ENCODE measurements at regions not wholly inside any gene's neighbourhood (a gene's known extent, or its start where the extent isn't known, plus 50 kb on each side); places are given as distances from the start of the nearest gene placed in this dataset.

- Mint-ChIP-seq H3K4me3 (ENCODE audit: unreplicated experiment) (no peak overlapping the region), H3K9me3 (ENCODE audit: unreplicated experiment) (peaks cover 11% of the 10 kb centered on the region), H3K27me3 (ENCODE audit: unreplicated experiment) (peaks cover 8% of the 10 kb centered on the region)
Observed at GRCh38 chr2:128710729-128711128, 392.1 kb upstream of the HS6ST1 start.

GRCh38 chr2:128714285-128714684, 395.6 kb upstream of the HS6ST1 start:
- no peak for TF ChIP-seq CTCF (IDR thresholded peaks at IDR 0.05; ENCODE audit: partially characterized antibody, unreplicated experiment)
- H3K9me3 Mint-ChIP-seq (ENCODE audit: unreplicated experiment) = peaks cover 4% of the 10 kb centered on the region
- H3K27ac Mint-ChIP-seq (ENCODE audit: unreplicated experiment) = no peak overlapping the region
- no peak for DNase-seq
- H3K27me3 Mint-ChIP-seq (ENCODE audit: unreplicated experiment) = peaks cover 5% of the 10 kb centered on the region
- no peak overlapping the region for H3K4me3 Mint-ChIP-seq (ENCODE audit: unreplicated experiment)
- peaks cover 15% of the 10 kb centered on the region for H3K4me1 Mint-ChIP-seq (ENCODE audit: low read depth, unreplicated experiment)
- H3K36me3 Mint-ChIP-seq (ENCODE audit: unreplicated experiment) = peaks cover 14% of the 10 kb centered on the region

More at GRCh38 chr2:128710729-128711128, 392.1 kb upstream of the HS6ST1 start:
- Mint-ChIP-seq H3K36me3 (ENCODE audit: unreplicated experiment) (peaks cover 21% of the 10 kb centered on the region), H3K4me1 (ENCODE audit: low read depth, unreplicated experiment) (peaks cover 11% of the 10 kb centered on the region), H3K27ac (ENCODE audit: unreplicated experiment) (no peak overlapping the region)
- no peak for DNase-seq
- no peak for TF ChIP-seq CTCF (IDR thresholded peaks at IDR 0.05; ENCODE audit: partially characterized antibody, unreplicated experiment)

- Mint-ChIP-seq H3K4me1 (ENCODE audit: low read depth, unreplicated experiment) (peaks cover 15% of the 10 kb centered on the region), H3K9me3 (ENCODE audit: unreplicated experiment) (peaks cover 4% of the 10 kb centered on the region), H3K4me3 (ENCODE audit: unreplicated experiment) (no peak overlapping the region), H3K27me3 (ENCODE audit: unreplicated experiment) (peaks cover 4% of the 10 kb centered on the region), H3K27ac (ENCODE audit: unreplicated experiment) (no peak overlapping the region), H3K36me3 (ENCODE audit: unreplicated experiment) (peaks cover 11% of the 10 kb centered on the region)
- no peak for DNase-seq
- no peak for TF ChIP-seq CTCF (IDR thresholded peaks at IDR 0.05; ENCODE audit: partially characterized antibody, unreplicated experiment)
Observed at GRCh38 chr2:128714851-128715312, 396.2 kb upstream of the HS6ST1 start.

- no peak for TF ChIP-seq CTCF (IDR thresholded peaks at IDR 0.05; ENCODE audit: partially characterized antibody, unreplicated experiment)
- Mint-ChIP-seq H3K27ac (ENCODE audit: unreplicated experiment) (peak overlapping the region; percentile 12), H3K4me3 (ENCODE audit: unreplicated experiment) (peak overlapping the region; percentile 13), H3K9me3 (ENCODE audit: unreplicated experiment) (peaks cover 4% of the 10 kb centered on the region), H3K27me3 (ENCODE audit: unreplicated experiment) (peaks cover 4% of the 10 kb centered on the region), H3K36me3 (ENCODE audit: unreplicated experiment) (peaks cover 7% of the 10 kb centered on the region), H3K4me1 (ENCODE audit: low read depth, unreplicated experiment) (peaks cover 15% of the 10 kb centered on the region)
- no peak for DNase-seq
Observed at GRCh38 chr2:128715360-128715759, 396.7 kb upstream of the HS6ST1 start.

GRCh38 chr2:128716299-128716721, 397.6 kb upstream of the HS6ST1 start:
- no peak overlapping the region for H3K27ac Mint-ChIP-seq (ENCODE audit: unreplicated experiment)
- no peak for DNase-seq
- no peak overlapping the region for H3K4me3 Mint-ChIP-seq (ENCODE audit: unreplicated experiment)
- peaks cover 15% of the 10 kb centered on the region for H3K4me1 Mint-ChIP-seq (ENCODE audit: low read depth, unreplicated experiment)
- peaks cover 5% of the 10 kb centered on the region for H3K36me3 Mint-ChIP-seq (ENCODE audit: unreplicated experiment)
- TF ChIP-seq CTCF (IDR thresholded peaks at IDR 0.05; ENCODE audit: partially characterized antibody, unreplicated experiment) = no peak
- H3K27me3 Mint-ChIP-seq (ENCODE audit: unreplicated experiment) = peaks cover 4% of the 10 kb centered on the region
- H3K9me3 Mint-ChIP-seq (ENCODE audit: unreplicated experiment) = peaks cover 4% of the 10 kb centered on the region

Measured in glutamatergic neuron (in vitro differentiated cells).